BE2C (cell line): ENCODE measurements at regions not wholly inside any gene's neighbourhood (a gene's known extent, or its start where the extent isn't known, plus 50 kb on each side); places are given as distances from the start of the nearest gene placed in this dataset.

Source experiments
- DNase-seq: peaks from one replicate; pipeline ENCODE4 v3.0.0-alpha.2; 2020
- H3K27me3 ChIP-seq: fragments of 250-450 bp; sonication (Bioruptor Pico); 2 replicates; pipeline ENCODE4 v1.5.1; 2020; ENCODE audit warnings: mild to moderate bottlenecking
- H3K36me3 ChIP-seq: fragments of 250-450 bp; sonication (Bioruptor Pico); 2 replicates; pipeline ENCODE4 v1.5.1; 2020; ENCODE audit warnings: mild to moderate bottlenecking
- H3K4me1 ChIP-seq: fragments of 250-450 bp; sonication (Bioruptor Pico); 2 replicates; pipeline ENCODE4 v1.5.1; 2020
- H3K4me3 ChIP-seq: 2 replicates; pipeline ENCODE4 v1.5.1; 2011; ENCODE audit warnings: low read depth, low read length
- H3K9me3 ChIP-seq: fragments of 250-450 bp; sonication (Bioruptor Pico); 2 replicates; pipeline ENCODE4 v1.5.1; 2020
- TF ChIP-seq, protein P1 (sequence below): IDR thresholded peaks from 2 replicates; pipeline ENCODE4 v1.5.1; 2012; ENCODE audit warnings: mild to moderate bottlenecking, low read depth, low read length

DNA sequence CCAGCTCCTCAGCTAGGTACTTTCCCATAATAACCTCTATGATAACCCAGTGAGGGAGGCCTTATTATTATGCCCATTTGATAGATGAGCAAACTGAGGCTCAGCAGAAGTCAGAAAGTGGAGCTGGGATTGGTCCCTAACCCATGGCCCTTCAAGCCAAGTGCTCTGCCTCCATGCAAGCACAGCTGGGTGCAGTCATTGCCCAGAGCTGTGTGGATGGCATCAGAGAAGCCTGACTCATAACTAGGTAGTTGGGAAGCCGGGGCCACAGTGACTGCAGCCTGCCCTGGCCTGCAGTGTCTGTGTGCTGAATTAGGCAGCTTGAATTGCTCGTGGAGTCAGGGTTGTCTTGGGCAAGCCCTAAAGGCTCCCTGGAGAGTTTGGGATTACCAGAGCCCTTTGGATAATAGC, 89.9 kb upstream of the SLC2A1 start:
- TF ChIP-seq, protein P1, sequence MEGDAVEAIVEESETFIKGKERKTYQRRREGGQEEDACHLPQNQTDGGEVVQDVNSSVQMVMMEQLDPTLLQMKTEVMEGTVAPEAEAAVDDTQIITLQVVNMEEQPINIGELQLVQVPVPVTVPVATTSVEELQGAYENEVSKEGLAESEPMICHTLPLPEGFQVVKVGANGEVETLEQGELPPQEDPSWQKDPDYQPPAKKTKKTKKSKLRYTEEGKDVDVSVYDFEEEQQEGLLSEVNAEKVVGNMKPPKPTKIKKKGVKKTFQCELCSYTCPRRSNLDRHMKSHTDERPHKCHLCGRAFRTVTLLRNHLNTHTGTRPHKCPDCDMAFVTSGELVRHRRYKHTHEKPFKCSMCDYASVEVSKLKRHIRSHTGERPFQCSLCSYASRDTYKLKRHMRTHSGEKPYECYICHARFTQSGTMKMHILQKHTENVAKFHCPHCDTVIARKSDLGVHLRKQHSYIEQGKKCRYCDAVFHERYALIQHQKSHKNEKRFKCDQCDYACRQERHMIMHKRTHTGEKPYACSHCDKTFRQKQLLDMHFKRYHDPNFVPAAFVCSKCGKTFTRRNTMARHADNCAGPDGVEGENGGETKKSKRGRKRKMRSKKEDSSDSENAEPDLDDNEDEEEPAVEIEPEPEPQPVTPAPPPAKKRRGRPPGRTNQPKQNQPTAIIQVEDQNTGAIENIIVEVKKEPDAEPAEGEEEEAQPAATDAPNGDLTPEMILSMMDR, result no peak
- Histone ChIP-seq H3K4me3 (no peak overlapping the region), H3K9me3 (no peaks in the 10 kb centered on the region), H3K4me1 (peaks cover 15% of the 10 kb centered on the region), H3K27me3 (no peaks in the 10 kb centered on the region), H3K36me3 (no peaks in the 10 kb centered on the region)
- peak; percentile 85 for DNase-seq

DNA sequence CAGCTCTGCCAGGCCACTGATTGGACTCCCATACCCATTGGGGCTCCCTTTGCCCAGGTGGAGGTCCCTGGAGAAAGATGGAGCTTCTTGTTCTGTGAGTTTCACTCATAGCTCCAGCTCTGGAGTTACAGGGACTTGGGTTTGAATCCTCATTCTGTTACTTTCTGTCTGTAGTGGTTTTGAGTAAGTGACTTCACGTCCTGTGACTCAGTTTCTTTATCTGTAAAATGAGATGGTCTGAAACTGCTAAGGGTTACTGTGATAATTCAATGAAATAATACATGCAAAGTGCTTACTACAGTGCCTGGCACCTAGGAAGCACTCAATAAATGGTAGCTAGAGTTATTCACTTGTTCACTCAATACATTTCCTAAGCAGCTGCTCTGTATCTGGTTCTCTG, 88.5 kb upstream of the SLC2A1 start:
- no peaks in the 10 kb centered on the region for H3K36me3 ChIP-seq
- H3K27me3 ChIP-seq, result no peaks in the 10 kb centered on the region
- no peaks in the 10 kb centered on the region for H3K9me3 ChIP-seq
- TF ChIP-seq, protein P1, result no peak
- H3K4me3 ChIP-seq, result no peak overlapping the region
- H3K4me1 ChIP-seq, result peaks cover 15% of the 10 kb centered on the region
- no peak for DNase-seq

DNA sequence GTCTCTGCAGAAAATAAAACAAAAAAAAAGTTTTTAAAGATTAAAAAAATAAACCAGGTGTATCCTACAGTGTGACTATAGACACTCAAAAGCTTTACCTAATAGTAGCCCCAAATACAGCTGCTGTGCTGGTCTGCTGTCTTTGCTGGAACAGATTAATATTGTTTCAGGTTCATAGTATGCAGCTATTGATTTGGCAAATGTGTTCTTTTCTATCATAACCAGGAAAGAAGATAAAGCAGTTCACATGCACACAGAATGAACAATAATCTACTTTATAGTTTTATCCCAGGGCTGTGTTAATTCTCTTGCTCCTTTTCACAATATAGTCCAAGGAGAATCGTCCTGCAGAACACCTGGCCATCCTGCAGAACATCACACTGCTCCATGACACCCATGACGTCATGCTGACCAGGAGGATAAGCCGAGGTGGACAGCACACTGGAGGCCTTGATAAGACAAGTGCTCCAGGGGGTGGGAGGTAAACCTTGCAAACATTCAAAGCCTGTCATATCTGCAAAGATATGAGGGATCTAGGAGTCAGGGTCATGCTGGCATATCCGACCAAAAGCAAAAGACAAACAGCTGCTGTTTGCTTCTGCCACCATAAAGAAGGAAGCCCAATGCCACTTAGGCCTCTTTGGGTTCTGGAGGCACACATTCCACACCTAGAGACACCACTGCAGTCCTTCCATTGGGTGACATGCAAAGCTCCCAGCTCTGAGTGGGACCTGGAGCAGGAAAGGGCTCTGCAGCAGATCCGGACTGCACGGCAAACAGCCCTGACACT, 86.1 kb upstream of the SLC2A1 start:
- Histone ChIP-seq H3K9me3 (no peaks in the 10 kb centered on the region), H3K4me1 (peaks cover 12% of the 10 kb centered on the region), H3K27me3 (no peaks in the 10 kb centered on the region), H3K36me3 (no peaks in the 10 kb centered on the region), H3K4me3 (no peak overlapping the region)
- TF ChIP-seq, protein P1, result no peak
- no peak for DNase-seq

DNA sequence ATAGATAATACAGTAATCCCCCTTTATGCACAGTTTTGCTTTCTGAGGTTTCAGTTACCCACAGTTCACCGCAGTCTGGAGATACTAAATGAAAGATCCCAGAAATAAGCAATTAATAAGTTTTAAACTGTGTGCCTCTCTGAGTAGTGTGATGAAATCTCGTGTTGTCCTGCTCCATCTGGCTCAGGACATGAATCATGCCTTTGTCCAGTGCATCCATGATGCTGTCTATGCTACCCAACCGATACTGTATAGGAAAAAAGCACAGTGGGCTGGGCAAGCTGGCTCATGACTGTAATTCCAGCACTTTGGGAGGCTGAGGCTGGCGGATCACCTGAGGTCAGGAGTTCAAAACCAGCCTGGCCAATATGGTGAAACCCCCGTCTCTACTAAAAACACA, 85.0 kb upstream of the SLC2A1 start:
- DNase-seq, result no peak
- no peaks in the 10 kb centered on the region for H3K27me3 ChIP-seq
- TF ChIP-seq, protein P1, result no peak
- H3K9me3 ChIP-seq, result no peaks in the 10 kb centered on the region
- no peaks in the 10 kb centered on the region for H3K36me3 ChIP-seq
- 0 out of 2 replicates have a peak, but pooled peaks cover 3% of the 10 kb centered on the region for H3K4me1 ChIP-seq
- no peak overlapping the region for H3K4me3 ChIP-seq

DNA sequence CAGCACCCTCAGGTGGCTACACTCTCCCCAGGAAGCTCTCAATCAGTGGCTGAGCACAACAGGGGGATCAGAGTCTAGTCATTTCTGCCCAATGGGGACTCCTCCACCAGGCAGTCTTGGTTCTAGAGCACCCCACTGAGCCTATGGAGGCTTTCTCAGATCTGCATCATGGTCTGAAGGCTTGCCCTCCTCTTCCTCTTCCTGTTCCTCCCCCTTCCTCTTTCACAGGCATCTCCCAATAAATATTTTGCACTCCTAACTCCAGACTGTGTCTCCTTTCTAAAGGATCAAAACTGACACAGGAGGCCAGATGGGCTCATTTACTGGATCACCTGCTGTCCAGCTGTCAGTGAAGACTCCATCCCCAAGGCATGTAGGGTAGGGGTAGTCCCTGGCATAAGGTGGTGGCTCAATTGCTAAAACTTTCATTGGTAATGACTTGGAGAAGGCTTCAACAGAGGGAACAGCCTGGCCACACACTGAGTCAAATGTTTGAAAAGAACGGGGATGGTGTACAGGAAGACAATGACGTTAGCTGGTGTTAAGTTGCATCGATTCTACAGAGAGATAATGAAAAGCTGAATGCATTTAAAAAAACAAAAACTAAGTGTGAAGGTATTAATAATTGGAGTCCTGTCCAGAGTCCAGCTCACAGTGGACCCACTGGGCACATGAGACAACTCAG, 84.2 kb upstream of the SLC2A1 start:
- Histone ChIP-seq H3K9me3 (no peaks in the 10 kb centered on the region), H3K4me1 (0 out of 2 replicates have a peak, but pooled peaks cover 3% of the 10 kb centered on the region), H3K36me3 (no peaks in the 10 kb centered on the region), H3K27me3 (no peaks in the 10 kb centered on the region), H3K4me3 (no peak overlapping the region)
- DNase-seq, result no peak
- TF ChIP-seq, protein P1, result no peak

DNA sequence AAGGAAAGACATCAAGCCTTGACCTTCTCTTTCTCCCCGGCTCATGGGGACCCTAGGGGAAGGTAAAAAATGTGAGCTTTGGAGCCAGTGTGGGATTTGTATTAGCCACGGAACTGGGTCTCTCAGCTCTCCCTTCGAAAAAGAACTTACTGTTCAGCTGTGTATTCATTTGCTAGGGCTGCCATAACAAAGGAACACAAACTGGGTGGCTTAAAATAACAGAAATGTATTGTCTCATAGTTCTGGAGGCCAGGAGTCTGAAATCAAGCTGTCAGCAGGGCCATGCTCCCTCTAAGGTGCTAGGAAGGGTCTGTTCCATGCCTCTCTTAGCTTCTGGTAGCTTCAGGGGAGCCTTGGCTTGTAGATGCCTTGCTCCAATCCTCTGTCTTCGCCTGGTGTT, 83.5 kb upstream of the SLC2A1 start:
- no peaks in the 10 kb centered on the region for H3K27me3 ChIP-seq
- no peak overlapping the region for H3K4me3 ChIP-seq
- no peaks in the 10 kb centered on the region for H3K9me3 ChIP-seq
- H3K36me3 ChIP-seq, result no peaks in the 10 kb centered on the region
- DNase-seq, result no peak
- TF ChIP-seq, protein P1, result no peak
- H3K4me1 ChIP-seq, result 0 out of 2 replicates have a peak, but pooled peaks cover 3% of the 10 kb centered on the region
